Left lung (tissue), 4 donors: ENCODE measurements at regions not wholly inside any gene's neighbourhood (a gene's known extent, or its start where the extent isn't known, plus 50 kb on each side); places are given as distances from the start of the nearest gene placed in this dataset.

ENCODE experiments used
- ATAC-seq: fragments of 200-7000 bp; cut with Tn5 transposase; one replicate; pipeline ENCODE4 v1.9.1; 2020; ENCODE audit warnings: moderate library complexity
- DNase-seq, 4 donors: peaks; one replicate each; pipeline ENCODE4 v3.0.0-alpha.2; 2013 to 2020
- H3K27ac ChIP-seq, 2 donors: fragments of 200-600 bp; sonication (generic) in 1 of 2; one replicate each; pipeline versions ENCODE4 v1.5.0 to v1.8.0; 2020 to 2021
- H3K27me3 ChIP-seq, 2 donors: fragments of 200-600 bp; sonication (generic) in 1 of 2; one replicate each; pipeline versions ENCODE4 v1.5.0 to v1.8.0; 2020 to 2021
- H3K36me3 ChIP-seq, 2 donors: fragments of 200-600 bp; sonication (generic) in 1 of 2; one replicate each; pipeline versions ENCODE4 v1.5.0 to v1.8.0; 2020 to 2021
- H3K4me1 ChIP-seq, 2 donors: fragments of 200-600 bp; one replicate each; pipeline ENCODE4 v1.8.0; 2021
- H3K4me3 ChIP-seq, 2 donors: fragments of 200-600 bp; sonication (generic) in 1 of 2; one replicate each; pipeline versions ENCODE4 v1.5.0 to v1.8.0; 2020 to 2021; ENCODE audit warnings: mild to moderate bottlenecking in 1 of 2
- H3K9me3 ChIP-seq, 2 donors: fragments of 200-600 bp; sonication (generic) in 1 of 2; one replicate each; pipeline versions ENCODE4 v1.5.0 to v1.8.0; 2020 to 2021
- CTCF ChIP-seq, 2 donors: fragments of 200-600 bp; sonication (generic) in 1 of 2; IDR thresholded peaks; one replicate each; pipeline versions ENCODE4 v1.5.0 to v1.8.0; 2021; ENCODE audit warnings: antibody characterized with exemption in 2 of 2
- intact Hi-C, 2 donors: fragments of 100-400 bp; cut with DNase I; formaldehyde crosslinking; loops; one replicate each; pipeline versions ENCODE4 v1.11.2 to v1.14.2; 2022
- donor health status: DM: no; HTN: yes; CAD: no.
- donor health status: DM: no; HTN: no; CAD: no.

- ATAC-seq = no peak
- intact Hi-C loops = no loop called here
- H3K4me1 ChIP-seq = peaks cover 3 to 9% of the 10 kb centered on the region in 2 donors
- no peak overlapping the region for H3K4me3 ChIP-seq
- H3K9me3 ChIP-seq = no peaks in the 10 kb centered on the region
- no peak for DNase-seq
- TF ChIP-seq CTCF (IDR thresholded peaks at IDR 0.05) = no peak
- H3K27ac ChIP-seq = no peak overlapping the region
- no peaks in the 10 kb centered on the region for H3K36me3 ChIP-seq
- H3K27me3 ChIP-seq = no peaks in the 10 kb centered on the region
Measured at GRCh38 chr20:22796469-22797077, 212.2 kb upstream of the FOXA2 start.

GRCh38 chr20:22797103-22797502 is 212.7 kb upstream of the FOXA2 start:
- intact Hi-C loops = no loop called here
- Histone ChIP-seq H3K4me1 (peaks cover 3 to 11% of the 10 kb centered on the region in 2 donors), H3K4me3 (no peak overlapping the region), H3K27me3 (no peaks in the 10 kb centered on the region), H3K27ac (no peak overlapping the region), H3K36me3 (no peaks in the 10 kb centered on the region), H3K9me3 (no peaks in the 10 kb centered on the region)
- DNase-seq (no peak), ATAC-seq (no peak)
- TF ChIP-seq CTCF (IDR thresholded peaks at IDR 0.05) = no peak

- intact Hi-C loops = no loop called here
- TF ChIP-seq CTCF (IDR thresholded peaks at IDR 0.05) = no peak
- ATAC-seq (no peak), DNase-seq (no peak)
- no peaks in the 10 kb centered on the region for H3K9me3 ChIP-seq
- H3K4me1 ChIP-seq = peaks cover 3 to 6% of the 10 kb centered on the region in 2 donors
- H3K27me3 ChIP-seq = no peaks in the 10 kb centered on the region
- H3K4me3 ChIP-seq = no peak overlapping the region
- no peaks in the 10 kb centered on the region for H3K36me3 ChIP-seq
- H3K27ac ChIP-seq = no peak overlapping the region
Measured at GRCh38 chr20:22799687-22800086, 215.3 kb upstream of the FOXA2 start.

- no peak for TF ChIP-seq CTCF (IDR thresholded peaks at IDR 0.05)
- intact Hi-C loops = no loop called here
Measured at GRCh38 chr20:22800129-22800528, 215.8 kb upstream of the FOXA2 start.

GRCh38 chr20:22801528-22801927 is 217.2 kb upstream of the FOXA2 start:
- DNase-seq = no peak
- Histone ChIP-seq H3K4me3 (no peak overlapping the region), H3K36me3 (no peaks in the 10 kb centered on the region), H3K27me3 (no peaks in the 10 kb centered on the region), H3K9me3 (no peaks in the 10 kb centered on the region), H3K27ac (no peak overlapping the region), H3K4me1 (peaks cover 3 to 10% of the 10 kb centered on the region in 2 donors)
- no peak for TF ChIP-seq CTCF (IDR thresholded peaks at IDR 0.05)
- ATAC-seq = no peak
- intact Hi-C loops = no loop called here

More at GRCh38 chr20:22800129-22800528, 215.8 kb upstream of the FOXA2 start:
- H3K4me3 ChIP-seq = no peak overlapping the region
- ATAC-seq (no peak), DNase-seq (no peak)
- H3K27me3 ChIP-seq = no peaks in the 10 kb centered on the region
- H3K4me1 ChIP-seq = peaks cover 3 to 10% of the 10 kb centered on the region in 2 donors
- H3K36me3 ChIP-seq = no peaks in the 10 kb centered on the region
- H3K9me3 ChIP-seq = no peaks in the 10 kb centered on the region
- H3K27ac ChIP-seq = no peak overlapping the region
